ENCODE measurements at regions not wholly inside any gene's neighbourhood (a gene's known extent, or its start where the extent isn't known, plus 50 kb on each side); places are given as distances from the start of the nearest gene placed in this dataset.

DNA sequence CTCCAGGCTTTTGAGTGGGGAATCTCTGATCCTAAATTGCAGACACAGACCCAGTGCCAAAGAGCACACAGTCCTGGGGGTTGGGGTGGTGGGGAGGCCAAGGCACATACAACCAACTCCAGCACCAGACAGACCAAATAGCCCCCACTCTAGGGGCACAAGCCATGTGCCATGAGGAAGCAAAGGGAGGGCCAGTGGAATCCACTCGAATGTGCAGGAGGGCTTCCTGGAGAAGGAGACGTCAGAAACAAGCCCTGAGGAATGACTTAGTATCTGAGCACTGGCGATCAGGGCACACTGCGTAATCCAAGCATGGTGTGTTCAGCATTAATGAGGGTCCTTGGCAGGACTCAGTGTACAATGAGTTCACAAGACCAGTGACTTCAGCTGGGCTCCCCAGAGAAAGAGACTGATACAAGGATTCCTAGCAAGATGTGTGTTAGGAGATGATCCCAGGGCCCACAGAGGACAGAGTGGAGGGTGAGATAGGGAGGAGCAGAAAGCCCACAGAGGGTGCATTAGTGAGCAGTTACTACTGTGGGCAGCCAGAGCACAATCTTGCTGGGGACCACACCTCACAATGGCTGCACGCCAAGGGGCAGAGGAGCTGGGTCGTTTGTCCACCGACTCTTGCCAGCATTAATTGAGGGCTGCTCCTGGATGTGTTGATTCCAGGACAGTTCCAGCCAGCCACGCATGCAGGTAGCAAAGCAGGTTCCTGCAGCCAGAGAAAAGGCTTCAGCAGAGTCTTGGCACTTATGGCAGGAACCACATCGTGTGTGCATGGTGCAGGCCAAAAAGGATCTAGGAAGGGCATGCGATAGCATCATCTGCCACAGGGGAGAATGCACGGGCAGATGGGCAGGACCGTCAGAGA lies 152.6 kb upstream of the VSTM2B start:
- TF ChIP-seq, protein P1, sequence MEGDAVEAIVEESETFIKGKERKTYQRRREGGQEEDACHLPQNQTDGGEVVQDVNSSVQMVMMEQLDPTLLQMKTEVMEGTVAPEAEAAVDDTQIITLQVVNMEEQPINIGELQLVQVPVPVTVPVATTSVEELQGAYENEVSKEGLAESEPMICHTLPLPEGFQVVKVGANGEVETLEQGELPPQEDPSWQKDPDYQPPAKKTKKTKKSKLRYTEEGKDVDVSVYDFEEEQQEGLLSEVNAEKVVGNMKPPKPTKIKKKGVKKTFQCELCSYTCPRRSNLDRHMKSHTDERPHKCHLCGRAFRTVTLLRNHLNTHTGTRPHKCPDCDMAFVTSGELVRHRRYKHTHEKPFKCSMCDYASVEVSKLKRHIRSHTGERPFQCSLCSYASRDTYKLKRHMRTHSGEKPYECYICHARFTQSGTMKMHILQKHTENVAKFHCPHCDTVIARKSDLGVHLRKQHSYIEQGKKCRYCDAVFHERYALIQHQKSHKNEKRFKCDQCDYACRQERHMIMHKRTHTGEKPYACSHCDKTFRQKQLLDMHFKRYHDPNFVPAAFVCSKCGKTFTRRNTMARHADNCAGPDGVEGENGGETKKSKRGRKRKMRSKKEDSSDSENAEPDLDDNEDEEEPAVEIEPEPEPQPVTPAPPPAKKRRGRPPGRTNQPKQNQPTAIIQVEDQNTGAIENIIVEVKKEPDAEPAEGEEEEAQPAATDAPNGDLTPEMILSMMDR (IDR thresholded peaks at IDR 0.05): no peak
- TF ChIP-seq CEBPB (IDR thresholded peaks at IDR 0.05) (no peak), HDAC2 (IDR thresholded peaks at IDR 0.05) (no peak), MYC (IDR thresholded peaks at IDR 0.05; ENCODE audit: borderline replicate concordance, low read length) (no peak)
- TF ChIP-seq, protein P2, sequence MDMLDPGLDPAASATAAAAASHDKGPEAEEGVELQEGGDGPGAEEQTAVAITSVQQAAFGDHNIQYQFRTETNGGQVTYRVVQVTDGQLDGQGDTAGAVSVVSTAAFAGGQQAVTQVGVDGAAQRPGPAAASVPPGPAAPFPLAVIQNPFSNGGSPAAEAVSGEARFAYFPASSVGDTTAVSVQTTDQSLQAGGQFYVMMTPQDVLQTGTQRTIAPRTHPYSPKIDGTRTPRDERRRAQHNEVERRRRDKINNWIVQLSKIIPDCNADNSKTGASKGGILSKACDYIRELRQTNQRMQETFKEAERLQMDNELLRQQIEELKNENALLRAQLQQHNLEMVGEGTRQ (IDR thresholded peaks at IDR 0.05): no peak
- TF ChIP-seq, protein P3, sequence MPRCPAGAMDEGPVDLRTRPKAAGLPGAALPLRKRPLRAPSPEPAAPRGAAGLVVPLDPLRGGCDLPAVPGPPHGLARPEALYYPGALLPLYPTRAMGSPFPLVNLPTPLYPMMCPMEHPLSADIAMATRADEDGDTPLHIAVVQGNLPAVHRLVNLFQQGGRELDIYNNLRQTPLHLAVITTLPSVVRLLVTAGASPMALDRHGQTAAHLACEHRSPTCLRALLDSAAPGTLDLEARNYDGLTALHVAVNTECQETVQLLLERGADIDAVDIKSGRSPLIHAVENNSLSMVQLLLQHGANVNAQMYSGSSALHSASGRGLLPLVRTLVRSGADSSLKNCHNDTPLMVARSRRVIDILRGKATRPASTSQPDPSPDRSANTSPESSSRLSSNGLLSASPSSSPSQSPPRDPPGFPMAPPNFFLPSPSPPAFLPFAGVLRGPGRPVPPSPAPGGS (IDR thresholded peaks at IDR 0.05): no peak
- ChIA-PET CTCF (no interaction called here), POLR2A (interaction anchor here (0.6 kb wide), 1 partner anchor 44 kb away, joined by 4 read pairs; no protein-coding TSS in a partner anchor)
- Histone ChIP-seq H3K4me1 (no peaks in the 10 kb centered on the region), H3K27ac (no peak overlapping the region), H3K9me3 (no peaks in the 10 kb centered on the region; the same call in 2 of the 3 replicates), H3K4me3 (no peak overlapping the region), H3K4me2 (no peak overlapping the region)
- ATAC-seq (no peak), DNase-seq (ENCODE audit: low read depth in 1 of 2, low spot score in 1 of 2) (no peak), FAIRE-seq (no peak)
- 21% methylated on average over 12 of the region's 12 CpGs for WGBS (ENCODE audit: missing lambda C conversion rate)

DNA sequence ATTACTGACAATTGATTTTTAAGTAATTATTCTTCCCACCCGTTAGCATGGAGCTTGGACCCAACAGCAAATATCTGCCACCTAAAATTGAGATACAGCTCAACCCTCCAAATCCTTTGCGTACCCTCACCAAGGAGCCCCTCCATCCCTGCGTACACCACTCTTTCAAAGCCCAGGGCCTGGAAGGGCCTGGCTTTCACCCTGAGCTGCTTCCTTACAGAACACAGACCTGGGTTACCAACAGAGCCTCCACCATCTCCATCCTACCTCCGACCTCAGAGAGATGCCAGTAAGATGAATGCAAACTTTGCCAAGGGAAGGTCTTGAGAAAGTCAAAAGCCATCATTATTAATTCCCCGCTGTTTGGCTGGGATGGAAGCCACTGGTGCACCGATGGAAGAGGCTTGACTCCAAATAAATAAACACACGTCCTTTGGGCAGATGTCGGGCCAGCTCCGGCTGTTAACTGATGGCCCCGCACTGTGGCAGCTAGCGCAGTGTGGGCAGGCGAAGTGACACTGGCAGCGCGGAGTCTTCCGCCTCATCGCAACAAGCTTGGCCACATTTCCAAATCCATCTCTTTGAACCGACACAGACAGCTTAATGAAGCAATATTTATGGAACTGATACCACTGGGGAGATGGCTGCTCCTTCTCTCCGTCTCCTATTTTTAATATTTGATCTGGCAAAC lies 150.2 kb upstream of the VSTM2B start:
- WGBS (ENCODE audit: missing lambda C conversion rate): 49% methylated on average over 18 of the region's 18 CpGs
- FAIRE-seq (no peak), ATAC-seq (no peak), DNase-seq (ENCODE audit: low read depth in 1 of 2, low spot score in 1 of 2) (no peak)
- ChIA-PET CTCF (no interaction called here), POLR2A (no interaction called here)
- Histone ChIP-seq H3K4me2 (no peak overlapping the region), H3K4me3 (no peak overlapping the region), H3K27ac (no peak overlapping the region), H3K9me3 (no peaks in the 10 kb centered on the region; the same call in 2 of the 3 replicates), H3K4me1 (no peaks in the 10 kb centered on the region)
- no peak for TF ChIP-seq HOXB13 (CRISPR knock-in tag; IDR thresholded peaks at IDR 0.05; ENCODE audit: low read depth)
- no peak for TF ChIP-seq PHF8 (IDR thresholded peaks at IDR 0.05; ENCODE audit: borderline replicate concordance, low read depth)
- no peak for TF ChIP-seq EHF (CRISPR knock-in tag; IDR thresholded peaks at IDR 0.05)
- TF ChIP-seq, protein P4, sequence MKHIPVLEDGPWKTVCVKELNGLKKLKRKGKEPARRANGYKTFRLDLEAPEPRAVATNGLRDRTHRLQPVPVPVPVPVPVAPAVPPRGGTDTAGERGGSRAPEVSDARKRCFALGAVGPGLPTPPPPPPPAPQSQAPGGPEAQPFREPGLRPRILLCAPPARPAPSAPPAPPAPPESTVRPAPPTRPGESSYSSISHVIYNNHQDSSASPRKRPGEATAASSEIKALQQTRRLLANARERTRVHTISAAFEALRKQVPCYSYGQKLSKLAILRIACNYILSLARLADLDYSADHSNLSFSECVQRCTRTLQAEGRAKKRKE (CRISPR knock-in tag; IDR thresholded peaks at IDR 0.05; ENCODE audit: low read depth): no peak
- TF ChIP-seq, protein P5, sequence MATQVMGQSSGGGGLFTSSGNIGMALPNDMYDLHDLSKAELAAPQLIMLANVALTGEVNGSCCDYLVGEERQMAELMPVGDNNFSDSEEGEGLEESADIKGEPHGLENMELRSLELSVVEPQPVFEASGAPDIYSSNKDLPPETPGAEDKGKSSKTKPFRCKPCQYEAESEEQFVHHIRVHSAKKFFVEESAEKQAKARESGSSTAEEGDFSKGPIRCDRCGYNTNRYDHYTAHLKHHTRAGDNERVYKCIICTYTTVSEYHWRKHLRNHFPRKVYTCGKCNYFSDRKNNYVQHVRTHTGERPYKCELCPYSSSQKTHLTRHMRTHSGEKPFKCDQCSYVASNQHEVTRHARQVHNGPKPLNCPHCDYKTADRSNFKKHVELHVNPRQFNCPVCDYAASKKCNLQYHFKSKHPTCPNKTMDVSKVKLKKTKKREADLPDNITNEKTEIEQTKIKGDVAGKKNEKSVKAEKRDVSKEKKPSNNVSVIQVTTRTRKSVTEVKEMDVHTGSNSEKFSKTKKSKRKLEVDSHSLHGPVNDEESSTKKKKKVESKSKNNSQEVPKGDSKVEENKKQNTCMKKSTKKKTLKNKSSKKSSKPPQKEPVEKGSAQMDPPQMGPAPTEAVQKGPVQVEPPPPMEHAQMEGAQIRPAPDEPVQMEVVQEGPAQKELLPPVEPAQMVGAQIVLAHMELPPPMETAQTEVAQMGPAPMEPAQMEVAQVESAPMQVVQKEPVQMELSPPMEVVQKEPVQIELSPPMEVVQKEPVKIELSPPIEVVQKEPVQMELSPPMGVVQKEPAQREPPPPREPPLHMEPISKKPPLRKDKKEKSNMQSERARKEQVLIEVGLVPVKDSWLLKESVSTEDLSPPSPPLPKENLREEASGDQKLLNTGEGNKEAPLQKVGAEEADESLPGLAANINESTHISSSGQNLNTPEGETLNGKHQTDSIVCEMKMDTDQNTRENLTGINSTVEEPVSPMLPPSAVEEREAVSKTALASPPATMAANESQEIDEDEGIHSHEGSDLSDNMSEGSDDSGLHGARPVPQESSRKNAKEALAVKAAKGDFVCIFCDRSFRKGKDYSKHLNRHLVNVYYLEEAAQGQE (IDR thresholded peaks at IDR 0.05): no peak
- TF ChIP-seq FOSB (CRISPR knock-in tag; IDR thresholded peaks at IDR 0.05): no peak
- TF ChIP-seq FOSL2 (IDR thresholded peaks at IDR 0.05): no peak
- no peak for TF ChIP-seq FOSL2 (CRISPR knock-in tag; IDR thresholded peaks at IDR 0.05)
- TF ChIP-seq, protein P6, sequence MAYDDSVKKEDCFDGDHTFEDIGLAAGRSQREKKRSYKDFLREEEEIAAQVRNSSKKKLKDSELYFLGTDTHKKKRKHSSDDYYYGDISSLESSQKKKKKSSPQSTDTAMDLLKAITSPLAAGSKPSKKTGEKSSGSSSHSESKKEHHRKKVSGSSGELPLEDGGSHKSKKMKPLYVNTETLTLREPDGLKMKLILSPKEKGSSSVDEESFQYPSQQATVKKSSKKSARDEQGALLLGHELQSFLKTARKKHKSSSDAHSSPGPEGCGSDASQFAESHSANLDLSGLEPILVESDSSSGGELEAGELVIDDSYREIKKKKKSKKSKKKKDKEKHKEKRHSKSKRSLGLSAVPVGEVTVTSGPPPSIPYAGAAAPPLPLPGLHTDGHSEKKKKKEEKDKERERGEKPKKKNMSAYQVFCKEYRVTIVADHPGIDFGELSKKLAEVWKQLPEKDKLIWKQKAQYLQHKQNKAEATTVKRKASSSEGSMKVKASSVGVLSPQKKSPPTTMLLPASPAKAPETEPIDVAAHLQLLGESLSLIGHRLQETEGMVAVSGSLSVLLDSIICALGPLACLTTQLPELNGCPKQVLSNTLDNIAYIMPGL (CRISPR knock-in tag; IDR thresholded peaks at IDR 0.05; ENCODE audit: borderline replicate concordance): no peak
- TF ChIP-seq KDM5A (IDR thresholded peaks at IDR 0.05): no peak
- no peak for TF ChIP-seq NR3C1 (IDR thresholded peaks at IDR 0.05)
- no peak for TF ChIP-seq ZC3H11A (IDR thresholded peaks at IDR 0.05)
- no peak for TF ChIP-seq TFCP2L1 (CRISPR knock-in tag; IDR thresholded peaks at IDR 0.05)
- no peak for TF ChIP-seq ZFP36 (IDR thresholded peaks at IDR 0.05; ENCODE audit: borderline replicate concordance, partially characterized antibody)
- TF ChIP-seq, protein P7, sequence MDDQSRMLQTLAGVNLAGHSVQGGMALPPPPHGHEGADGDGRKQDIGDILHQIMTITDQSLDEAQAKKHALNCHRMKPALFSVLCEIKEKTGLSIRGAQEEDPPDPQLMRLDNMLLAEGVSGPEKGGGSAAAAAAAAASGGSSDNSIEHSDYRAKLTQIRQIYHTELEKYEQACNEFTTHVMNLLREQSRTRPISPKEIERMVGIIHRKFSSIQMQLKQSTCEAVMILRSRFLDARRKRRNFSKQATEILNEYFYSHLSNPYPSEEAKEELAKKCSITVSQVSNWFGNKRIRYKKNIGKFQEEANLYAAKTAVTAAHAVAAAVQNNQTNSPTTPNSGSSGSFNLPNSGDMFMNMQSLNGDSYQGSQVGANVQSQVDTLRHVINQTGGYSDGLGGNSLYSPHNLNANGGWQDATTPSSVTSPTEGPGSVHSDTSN (IDR thresholded peaks at IDR 0.05): no peak
- TF ChIP-seq KDM1A (IDR thresholded peaks at IDR 0.05; ENCODE audit: low read depth): no peak

Data from A549 (cell line).